ENCODE measurements at regions not wholly inside any gene's neighbourhood (a gene's known extent, or its start where the extent isn't known, plus 50 kb on each side); places are given as distances from the start of the nearest gene placed in this dataset.

DNA sequence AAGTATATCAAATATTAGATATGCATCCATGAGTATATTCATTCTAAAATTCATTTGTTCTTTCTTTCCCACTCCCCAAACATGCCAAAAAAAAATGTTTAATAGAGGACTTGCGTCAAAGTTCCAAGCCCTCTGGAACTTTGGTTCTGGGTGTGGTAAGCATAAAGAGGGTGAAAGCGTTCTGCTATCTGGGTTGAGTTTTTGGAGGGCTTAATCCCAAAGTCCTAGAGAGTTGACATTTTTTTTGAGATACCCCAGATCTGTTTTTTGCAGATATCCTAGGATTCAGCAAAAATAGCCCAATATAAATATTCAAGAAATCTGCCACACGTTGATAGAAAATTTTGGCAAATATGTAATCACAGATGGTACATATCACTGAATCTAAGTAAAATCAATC lies 424.3 kb upstream of the CBLB start (continued):
- TF ChIP-seq, protein P1, sequence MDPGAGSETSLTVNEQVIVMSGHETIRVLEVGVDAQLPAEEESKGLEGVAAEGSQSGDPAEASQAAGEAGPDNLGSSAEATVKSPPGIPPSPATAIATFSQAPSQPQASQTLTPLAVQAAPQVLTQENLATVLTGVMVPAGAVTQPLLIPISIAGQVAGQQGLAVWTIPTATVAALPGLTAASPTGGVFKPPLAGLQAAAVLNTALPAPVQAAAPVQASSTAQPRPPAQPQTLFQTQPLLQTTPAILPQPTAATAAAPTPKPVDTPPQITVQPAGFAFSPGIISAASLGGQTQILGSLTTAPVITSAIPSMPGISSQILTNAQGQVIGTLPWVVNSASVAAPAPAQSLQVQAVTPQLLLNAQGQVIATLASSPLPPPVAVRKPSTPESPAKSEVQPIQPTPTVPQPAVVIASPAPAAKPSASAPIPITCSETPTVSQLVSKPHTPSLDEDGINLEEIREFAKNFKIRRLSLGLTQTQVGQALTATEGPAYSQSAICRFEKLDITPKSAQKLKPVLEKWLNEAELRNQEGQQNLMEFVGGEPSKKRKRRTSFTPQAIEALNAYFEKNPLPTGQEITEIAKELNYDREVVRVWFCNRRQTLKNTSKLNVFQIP (CRISPR knock-in tag; IDR thresholded peaks at IDR 0.05; ENCODE audit: borderline replicate concordance, low read depth) = no peak
- TF ChIP-seq TCF4 (CRISPR knock-in tag; IDR thresholded peaks at IDR 0.05; ENCODE audit: borderline replicate concordance) (no peak), GLIS3 (CRISPR knock-in tag; IDR thresholded peaks at IDR 0.05) (no peak), ZFP30 (CRISPR knock-in tag; IDR thresholded peaks at IDR 0.05) (no peak), ARNTL (CRISPR knock-in tag; IDR thresholded peaks at IDR 0.05; ENCODE audit: borderline replicate concordance, low read depth) (no peak), RARB (CRISPR knock-in tag; IDR thresholded peaks at IDR 0.05) (no peak), TOX (CRISPR knock-in tag; IDR thresholded peaks at IDR 0.05; ENCODE audit: borderline replicate concordance) (no peak)

DNA sequence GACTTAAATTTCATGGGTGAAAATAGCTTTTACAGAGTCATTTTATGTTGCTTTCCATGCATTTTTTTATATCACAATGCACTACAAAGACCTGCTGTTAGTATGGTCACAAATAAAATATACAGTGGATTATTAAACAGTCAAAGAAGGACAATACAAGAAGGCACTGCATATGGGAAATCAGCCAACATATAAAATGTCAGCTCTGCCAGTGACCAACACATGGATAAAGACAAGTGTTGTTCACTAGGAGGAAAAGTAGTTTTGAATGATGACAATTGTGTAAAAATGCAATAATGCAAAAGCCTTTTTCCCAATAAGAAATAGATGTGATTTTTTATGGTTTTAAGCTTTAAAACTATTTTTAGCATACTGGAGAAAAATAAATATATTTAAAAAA lies 425.3 kb upstream of the CBLB start:
- TF ChIP-seq, protein P2, sequence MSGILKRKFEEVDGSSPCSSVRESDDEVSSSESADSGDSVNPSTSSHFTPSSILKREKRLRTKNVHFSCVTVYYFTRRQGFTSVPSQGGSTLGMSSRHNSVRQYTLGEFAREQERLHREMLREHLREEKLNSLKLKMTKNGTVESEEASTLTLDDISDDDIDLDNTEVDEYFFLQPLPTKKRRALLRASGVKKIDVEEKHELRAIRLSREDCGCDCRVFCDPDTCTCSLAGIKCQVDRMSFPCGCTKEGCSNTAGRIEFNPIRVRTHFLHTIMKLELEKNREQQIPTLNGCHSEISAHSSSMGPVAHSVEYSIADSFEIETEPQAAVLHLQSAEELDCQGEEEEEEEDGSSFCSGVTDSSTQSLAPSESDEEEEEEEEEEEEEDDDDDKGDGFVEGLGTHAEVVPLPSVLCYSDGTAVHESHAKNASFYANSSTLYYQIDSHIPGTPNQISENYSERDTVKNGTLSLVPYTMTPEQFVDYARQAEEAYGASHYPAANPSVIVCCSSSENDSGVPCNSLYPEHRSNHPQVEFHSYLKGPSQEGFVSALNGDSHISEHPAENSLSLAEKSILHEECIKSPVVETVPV (CRISPR knock-in tag; IDR thresholded peaks at IDR 0.05) = no peak
- TF ChIP-seq SNAI2 (CRISPR knock-in tag; IDR thresholded peaks at IDR 0.05) (no peak), ZNF8 (CRISPR knock-in tag; IDR thresholded peaks at IDR 0.05) (no peak), TCF4 (CRISPR knock-in tag; IDR thresholded peaks at IDR 0.05; ENCODE audit: borderline replicate concordance) (no peak), OSR1 (CRISPR knock-in tag; IDR thresholded peaks at IDR 0.05) (no peak)
- TF ChIP-seq, protein P3, sequence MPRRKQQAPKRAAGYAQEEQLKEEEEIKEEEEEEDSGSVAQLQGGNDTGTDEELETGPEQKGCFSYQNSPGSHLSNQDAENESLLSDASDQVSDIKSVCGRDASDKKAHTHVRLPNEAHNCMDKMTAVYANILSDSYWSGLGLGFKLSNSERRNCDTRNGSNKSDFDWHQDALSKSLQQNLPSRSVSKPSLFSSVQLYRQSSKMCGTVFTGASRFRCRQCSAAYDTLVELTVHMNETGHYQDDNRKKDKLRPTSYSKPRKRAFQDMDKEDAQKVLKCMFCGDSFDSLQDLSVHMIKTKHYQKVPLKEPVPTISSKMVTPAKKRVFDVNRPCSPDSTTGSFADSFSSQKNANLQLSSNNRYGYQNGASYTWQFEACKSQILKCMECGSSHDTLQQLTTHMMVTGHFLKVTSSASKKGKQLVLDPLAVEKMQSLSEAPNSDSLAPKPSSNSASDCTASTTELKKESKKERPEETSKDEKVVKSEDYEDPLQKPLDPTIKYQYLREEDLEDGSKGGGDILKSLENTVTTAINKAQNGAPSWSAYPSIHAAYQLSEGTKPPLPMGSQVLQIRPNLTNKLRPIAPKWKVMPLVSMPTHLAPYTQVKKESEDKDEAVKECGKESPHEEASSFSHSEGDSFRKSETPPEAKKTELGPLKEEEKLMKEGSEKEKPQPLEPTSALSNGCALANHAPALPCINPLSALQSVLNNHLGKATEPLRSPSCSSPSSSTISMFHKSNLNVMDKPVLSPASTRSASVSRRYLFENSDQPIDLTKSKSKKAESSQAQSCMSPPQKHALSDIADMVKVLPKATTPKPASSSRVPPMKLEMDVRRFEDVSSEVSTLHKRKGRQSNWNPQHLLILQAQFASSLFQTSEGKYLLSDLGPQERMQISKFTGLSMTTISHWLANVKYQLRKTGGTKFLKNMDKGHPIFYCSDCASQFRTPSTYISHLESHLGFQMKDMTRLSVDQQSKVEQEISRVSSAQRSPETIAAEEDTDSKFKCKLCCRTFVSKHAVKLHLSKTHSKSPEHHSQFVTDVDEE (CRISPR knock-in tag; IDR thresholded peaks at IDR 0.05) = no peak
- ATAC-seq = no peak

DNA sequence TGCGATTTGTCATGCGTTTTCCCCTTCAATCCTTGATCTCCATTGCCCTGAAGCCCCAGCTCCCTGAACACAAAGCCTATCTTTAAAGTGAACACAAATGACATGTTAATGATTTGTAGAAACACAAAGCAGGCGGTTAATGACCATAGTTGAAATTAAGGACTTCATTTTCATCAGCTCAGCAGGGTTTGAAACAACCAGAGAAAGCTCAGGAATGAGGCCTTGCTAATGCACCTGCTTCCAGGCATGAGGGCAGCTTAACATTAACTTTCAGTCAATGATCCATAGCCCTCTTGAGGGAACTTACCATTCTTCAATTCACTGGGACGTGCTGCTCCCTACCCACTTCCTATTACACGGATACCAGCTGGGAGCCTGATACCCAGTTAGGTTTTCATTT lies 427.2 kb upstream of the CBLB start:
- ATAC-seq = no peak
- no peak for TF ChIP-seq BACH2 (CRISPR knock-in tag; IDR thresholded peaks at IDR 0.05; ENCODE audit: borderline replicate concordance)
- no peak for TF ChIP-seq ZNF70 (CRISPR knock-in tag; IDR thresholded peaks at IDR 0.05)
- no peak for TF ChIP-seq PPARA (CRISPR knock-in tag; IDR thresholded peaks at IDR 0.05; ENCODE audit: borderline replicate concordance)
- no peak for TF ChIP-seq ISL1 (CRISPR knock-in tag; IDR thresholded peaks at IDR 0.05)
- TF ChIP-seq OSR1 (CRISPR knock-in tag; IDR thresholded peaks at IDR 0.05) = no peak
- TF ChIP-seq SNAI2 (CRISPR knock-in tag; IDR thresholded peaks at IDR 0.05) = no peak
- no peak for TF ChIP-seq RARB (CRISPR knock-in tag; IDR thresholded peaks at IDR 0.05)
- TF ChIP-seq CSDC2 (CRISPR knock-in tag; IDR thresholded peaks at IDR 0.05) = no peak
- no peak for TF ChIP-seq GLIS3 (CRISPR knock-in tag; IDR thresholded peaks at IDR 0.05)
- TF ChIP-seq, protein P1 (CRISPR knock-in tag; IDR thresholded peaks at IDR 0.05; ENCODE audit: borderline replicate concordance, low read depth) = no peak
- no peak for TF ChIP-seq ZC3H10 (CRISPR knock-in tag; IDR thresholded peaks at IDR 0.05)
- TF ChIP-seq ZFP30 (CRISPR knock-in tag; IDR thresholded peaks at IDR 0.05) = no peak
- TF ChIP-seq ZNF8 (CRISPR knock-in tag; IDR thresholded peaks at IDR 0.05) = no peak
- TF ChIP-seq, protein P4, sequence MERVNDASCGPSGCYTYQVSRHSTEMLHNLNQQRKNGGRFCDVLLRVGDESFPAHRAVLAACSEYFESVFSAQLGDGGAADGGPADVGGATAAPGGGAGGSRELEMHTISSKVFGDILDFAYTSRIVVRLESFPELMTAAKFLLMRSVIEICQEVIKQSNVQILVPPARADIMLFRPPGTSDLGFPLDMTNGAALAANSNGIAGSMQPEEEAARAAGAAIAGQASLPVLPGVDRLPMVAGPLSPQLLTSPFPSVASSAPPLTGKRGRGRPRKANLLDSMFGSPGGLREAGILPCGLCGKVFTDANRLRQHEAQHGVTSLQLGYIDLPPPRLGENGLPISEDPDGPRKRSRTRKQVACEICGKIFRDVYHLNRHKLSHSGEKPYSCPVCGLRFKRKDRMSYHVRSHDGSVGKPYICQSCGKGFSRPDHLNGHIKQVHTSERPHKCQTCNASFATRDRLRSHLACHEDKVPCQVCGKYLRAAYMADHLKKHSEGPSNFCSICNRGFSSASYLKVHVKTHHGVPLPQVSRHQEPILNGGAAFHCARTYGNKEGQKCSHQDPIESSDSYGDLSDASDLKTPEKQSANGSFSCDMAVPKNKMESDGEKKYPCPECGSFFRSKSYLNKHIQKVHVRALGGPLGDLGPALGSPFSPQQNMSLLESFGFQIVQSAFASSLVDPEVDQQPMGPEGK (CRISPR knock-in tag; IDR thresholded peaks at IDR 0.05; ENCODE audit: borderline replicate concordance) = no peak

Data from SK-N-SH treated with all-trans-retinoic acid at 6 μM for 48 hours (cell line).